HG03175 (cell line): ENCODE measurements at regions not wholly inside any gene's neighbourhood (a gene's known extent, or its start where the extent isn't known, plus 50 kb on each side); places are given as distances from the start of the nearest gene placed in this dataset.

Source experiments
- ATAC-seq: cut with Tn5 transposase; IDR thresholded peaks from one replicate; pipeline ENCODE4 v1.9.1; 2021; ENCODE audit warnings: mild to moderate bottlenecking, moderate library complexity; ENCODE audit not compliant: unreplicated experiment

GRCh38 chr13:74449811-74450524, 315.8 kb upstream of the KLF12 start:
- ATAC-seq, result no peak

DNA sequence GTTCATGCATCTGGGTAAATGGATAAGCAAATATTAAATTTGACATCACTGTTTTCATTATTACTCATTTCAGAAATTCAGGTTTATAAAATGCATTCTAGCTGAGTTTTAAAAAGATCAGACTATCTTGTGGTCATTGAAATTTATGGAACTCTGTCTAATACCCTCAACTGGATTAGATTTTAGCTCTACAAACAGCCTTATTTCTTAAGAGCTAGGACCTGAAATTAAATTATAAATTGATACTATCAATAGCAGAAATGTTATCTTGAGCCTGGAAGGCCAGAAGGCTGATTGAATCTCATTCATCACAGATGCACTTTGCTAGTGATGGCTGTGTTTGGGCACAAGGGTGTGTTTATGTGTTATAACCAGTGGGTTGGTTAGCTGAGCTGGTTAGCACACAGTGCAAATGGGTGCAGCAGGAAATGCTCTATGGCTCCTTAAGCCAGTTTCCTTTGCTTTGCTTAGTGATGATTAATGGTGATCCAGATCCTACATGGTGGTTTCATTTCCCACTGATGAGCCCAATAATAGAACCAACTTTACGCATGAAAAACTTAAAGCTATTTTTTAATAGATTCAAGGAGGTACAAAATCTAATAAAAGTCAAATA, 310.8 kb upstream of the KLF12 start:
- ATAC-seq, result no peak

DNA sequence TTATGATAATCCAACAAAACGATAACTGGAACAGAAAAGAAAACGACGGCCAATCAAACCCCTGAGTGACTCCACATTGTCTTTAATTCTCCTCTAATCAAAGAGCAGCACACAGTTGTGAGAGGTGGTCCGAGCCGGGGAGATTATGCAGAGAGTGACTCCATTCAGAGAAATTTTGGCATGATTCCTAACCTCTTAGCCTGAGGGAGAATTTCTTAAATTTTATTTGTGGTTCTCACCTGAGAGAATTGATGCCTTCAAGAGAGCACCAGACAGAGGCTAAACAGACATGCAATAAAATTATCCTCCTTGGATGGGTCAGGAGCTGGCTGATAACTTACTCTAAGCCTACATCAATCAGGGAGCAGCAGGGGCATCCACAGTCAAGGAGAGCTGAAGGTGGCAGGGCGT, 310.0 kb upstream of the KLF12 start:
- no peak for ATAC-seq

DNA sequence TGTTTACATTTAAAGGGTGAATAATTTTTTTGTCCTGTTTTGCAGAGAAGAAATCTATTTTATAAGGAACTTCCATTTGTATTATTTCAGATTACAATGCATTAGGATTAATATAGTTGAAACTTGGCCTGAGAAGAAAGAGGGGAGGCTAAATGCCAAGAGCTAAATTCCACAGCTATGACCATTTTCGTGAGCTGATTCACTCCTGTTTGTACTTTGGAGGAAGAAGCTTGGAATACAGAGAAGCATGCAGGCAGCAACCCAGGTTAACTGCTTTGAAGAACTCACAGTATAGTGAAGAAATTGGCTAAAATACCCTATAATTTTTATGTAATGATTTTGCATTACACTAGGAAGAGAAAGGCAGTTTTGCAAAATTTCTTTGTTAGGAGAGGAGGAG, 309.4 kb upstream of the KLF12 start:
- ATAC-seq, result no peak

GRCh38 chr13:74442751-74443150, 308.5 kb upstream of the KLF12 start:
- no peak for ATAC-seq

DNA sequence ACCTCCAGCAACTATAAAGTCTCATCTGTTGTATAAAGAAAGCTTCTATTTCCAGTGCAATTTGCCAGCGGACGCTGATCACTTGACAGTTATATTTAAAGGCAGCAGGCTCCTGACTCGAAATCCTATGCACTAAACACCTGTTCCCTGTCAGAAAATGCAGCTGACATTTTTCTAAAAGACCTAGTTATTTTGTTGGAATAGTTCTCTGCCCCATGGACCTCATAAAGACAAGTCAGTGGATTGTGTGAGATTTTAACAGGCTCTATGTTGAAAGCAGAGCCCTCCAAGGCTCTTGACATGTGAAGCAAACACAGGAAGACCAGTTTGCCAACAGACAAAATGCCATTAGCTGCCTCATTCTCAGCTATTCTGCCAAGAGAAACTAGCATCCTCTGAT, 304.7 kb upstream of the KLF12 start:
- ATAC-seq, result no peak

DNA sequence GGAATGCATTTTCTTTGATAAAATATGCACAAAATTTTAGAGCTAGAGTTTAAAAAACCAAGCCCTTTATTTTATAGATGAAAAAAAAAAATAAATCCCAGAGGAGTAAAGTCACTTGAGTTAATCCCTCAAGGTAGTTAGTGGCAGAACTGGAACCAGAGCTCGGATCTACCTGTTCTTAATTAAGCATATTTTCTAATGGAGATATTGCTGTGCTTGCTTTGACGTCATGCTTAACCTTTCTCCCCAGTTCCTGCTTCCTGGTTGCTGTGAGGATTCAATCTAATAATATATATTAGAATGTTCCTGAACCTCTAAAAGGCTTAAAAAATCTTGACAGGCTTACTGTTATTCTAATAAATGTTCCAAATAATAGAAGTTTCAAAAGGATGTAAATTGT, 300.6 kb upstream of the KLF12 start:
- no peak for ATAC-seq

DNA sequence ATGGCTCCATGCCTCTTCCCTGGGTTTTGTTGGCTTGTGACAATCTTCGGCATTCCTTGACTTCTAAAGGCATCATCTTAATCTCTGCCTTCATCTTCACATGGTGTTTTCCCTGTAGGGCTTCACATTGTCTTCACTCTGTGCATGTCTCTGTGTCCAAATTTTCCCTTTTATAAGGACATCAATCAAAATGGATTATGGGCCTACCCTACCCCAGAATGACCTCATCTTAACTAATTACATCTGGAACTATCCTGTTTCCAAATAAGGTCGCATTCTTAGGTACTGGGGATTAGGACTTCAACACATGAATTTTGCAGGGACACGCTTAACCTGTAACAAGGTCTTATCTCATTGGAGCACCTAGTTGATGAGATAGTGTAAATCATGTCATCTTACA, 290.3 kb upstream of the KLF12 start:
- no peak for ATAC-seq

DNA sequence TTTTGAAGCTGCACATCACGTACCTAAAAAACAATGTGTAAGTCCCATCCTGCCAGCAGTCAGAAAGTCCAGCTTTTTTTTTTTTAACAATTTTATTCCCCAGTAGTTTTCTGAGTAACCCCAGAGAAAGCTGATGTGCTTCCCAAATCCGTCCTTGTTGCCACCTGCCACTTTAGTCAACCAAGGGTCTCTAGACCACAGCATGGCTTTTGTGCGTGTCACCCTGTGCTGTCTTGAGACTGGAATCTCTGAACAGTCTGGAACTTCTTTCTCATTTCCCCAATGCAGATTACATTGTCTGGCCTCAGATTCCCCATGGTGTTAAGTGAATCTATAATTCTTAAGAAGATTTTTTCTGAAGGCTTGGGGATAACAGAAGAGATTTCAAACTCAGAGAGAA, 289.2 kb upstream of the KLF12 start:
- ATAC-seq, result no peak

GRCh38 chr13:74414458-74414857, 280.3 kb upstream of the KLF12 start:
- no peak for ATAC-seq

DNA sequence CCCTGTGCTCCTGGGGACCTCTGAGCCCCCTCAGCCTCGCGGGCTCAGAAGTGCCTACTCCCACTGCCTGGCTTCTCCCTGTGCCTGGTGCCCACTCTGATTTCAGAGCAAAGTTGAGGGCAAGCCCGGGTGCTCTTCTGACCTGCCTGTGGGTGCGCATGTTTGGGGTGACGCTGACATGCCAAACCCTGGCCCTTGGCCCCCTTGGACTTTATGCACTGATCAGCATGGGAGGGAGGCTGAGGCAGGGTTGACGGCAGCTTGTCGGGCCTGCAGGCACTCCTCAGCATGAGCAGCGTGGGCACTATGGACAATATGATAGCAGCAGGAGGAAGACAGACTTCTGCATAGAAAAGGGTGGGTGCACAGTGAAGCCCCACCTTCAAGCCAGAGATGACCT, 279.3 kb upstream of the KLF12 start:
- ATAC-seq, result no peak

DNA sequence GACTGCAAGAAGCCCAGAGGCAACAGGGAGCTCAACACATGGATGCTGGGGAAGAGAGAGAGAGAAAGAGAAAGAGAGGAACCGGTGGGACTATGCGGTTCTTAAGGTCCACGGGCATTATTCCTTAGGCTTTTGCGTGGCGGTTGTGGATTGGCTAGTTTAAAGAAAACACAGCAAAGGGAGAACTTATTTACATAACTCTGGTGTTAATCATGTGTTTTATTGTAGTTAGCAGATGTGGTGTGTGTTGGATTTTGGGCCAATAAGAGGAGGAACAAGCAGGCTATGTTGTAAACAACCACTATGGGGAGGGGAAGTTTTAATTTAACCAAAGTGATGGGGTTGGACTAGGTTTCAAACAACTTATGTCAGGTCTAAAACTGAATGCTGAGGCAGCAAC, 275.3 kb upstream of the KLF12 start:
- no peak for ATAC-seq

GRCh38 chr13:74406420-74406819, 272.2 kb upstream of the KLF12 start:
- no peak for ATAC-seq

GRCh38 chr13:74398599-74398998, 264.4 kb upstream of the KLF12 start:
- no peak for ATAC-seq

DNA sequence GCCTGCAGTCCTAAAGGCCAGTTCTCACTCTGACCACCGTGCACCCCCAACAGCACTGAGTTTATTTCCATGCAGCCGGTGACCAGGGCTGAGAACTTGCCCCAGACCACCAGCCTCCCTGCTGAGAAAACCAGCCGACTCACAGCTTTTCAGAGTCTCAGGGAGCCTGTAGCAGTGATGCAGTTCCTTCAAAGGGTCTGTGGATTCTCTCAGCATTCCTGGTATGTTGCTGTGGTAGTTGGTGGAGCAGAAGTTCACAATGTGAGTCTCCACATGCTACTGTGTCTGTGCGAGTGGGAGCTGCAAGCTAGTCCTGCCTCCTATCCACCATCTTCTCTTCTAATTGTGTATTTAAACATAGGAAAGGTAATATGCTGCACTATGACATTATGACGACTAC, 254.9 kb upstream of the KLF12 start:
- ATAC-seq, result no peak

DNA sequence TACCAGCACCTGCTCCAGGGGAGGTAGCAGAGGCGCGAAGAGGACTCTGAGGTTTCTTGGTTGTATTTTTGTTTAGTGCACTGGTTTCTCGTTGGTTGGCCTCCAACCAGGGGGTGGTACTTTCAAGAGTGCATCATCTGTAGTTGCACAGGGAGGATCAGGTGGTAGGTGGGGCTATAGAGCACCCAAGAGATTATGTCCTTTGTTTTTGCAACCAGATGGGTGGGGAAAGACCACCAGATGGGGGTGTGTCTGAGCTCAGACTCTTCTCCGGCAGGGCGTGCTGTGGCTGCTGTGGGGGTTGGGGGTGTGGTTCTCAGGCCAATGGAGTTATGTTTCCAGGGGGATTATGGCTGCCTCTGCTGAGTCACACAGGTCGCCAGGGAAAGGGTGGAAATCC, 254.4 kb upstream of the KLF12 start:
- ATAC-seq, result no peak

GRCh38 chr13:74372511-74372910, 238.3 kb upstream of the KLF12 start:
- no peak for ATAC-seq

GRCh38 chr13:74367193-74367592, 233.0 kb upstream of the KLF12 start:
- no peak for ATAC-seq

DNA sequence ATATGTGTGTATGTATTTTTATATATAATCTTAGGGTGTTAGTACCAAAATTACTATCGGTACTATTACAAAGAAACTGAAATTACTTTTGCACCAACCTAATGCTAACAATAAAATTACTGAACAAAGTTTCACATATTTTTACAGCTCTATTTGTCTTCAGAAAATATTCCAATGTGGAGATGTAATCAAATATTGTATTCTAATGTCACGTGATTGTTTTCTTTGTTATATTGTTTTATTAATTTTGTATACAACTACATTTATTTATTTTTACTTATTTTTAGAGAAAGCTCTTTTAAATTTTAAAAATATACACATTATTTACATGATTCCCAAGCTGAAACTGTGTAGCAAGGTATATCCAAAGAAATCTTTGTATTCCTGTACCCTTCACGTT, 227.1 kb upstream of the KLF12 start:
- no peak for ATAC-seq

DNA sequence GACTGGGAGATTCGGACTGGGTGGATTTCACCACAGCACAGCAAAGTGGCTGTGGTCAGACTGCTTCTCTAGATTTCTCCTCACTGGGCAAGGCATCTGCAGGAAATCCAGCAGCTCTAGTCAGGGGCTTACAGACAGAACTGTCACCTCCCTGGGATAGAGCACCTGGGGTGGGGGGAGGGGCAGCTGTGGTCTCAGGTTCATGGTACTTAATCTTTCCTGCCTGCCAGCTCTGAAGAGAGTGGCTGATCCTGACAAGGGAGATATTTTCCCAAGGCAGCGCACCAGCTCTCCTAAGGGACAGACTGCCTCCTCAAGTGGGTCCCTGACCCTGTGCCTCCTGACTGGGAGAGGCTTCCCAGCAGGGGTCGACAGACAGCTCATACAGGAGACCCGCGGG, 212.8 kb upstream of the KLF12 start:
- no peak for ATAC-seq

DNA sequence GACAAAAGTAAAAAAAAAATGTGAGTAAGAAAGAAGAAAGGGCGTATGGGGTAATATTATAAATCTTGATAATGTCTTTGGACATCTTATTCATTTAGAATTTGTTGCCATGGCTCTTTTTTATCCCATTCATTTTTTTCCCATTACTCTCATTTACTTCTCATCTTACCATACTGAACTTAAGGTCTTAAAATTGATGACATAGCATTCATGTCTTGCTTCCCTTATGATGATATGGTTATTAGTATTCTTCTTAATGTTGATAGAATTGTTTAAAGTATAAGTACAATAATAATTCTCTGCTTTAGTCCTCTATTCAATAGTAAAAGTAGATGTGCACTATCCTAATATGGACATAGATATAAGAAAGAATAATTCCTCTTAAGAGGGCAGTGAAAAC, 204.1 kb upstream of the KLF12 start:
- no peak for ATAC-seq

DNA sequence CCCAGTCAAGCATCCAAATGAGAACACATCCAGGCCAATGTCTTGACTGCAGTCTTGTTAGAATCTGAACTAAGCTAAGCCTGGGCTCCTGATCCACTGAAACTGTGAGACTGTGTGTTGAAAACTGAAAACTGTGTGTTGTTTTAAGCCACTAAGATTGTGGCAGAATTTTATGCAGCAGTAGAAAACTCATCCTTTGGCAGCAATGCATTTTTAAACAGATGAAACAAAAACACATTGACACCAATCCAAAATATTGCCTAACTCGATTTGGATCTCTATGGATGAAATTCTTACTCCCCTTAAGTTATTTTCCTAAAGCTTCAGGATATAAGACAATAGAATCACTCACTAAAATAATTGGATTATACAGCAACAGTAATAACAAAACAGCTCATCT, 202.3 kb upstream of the KLF12 start:
- no peak for ATAC-seq

- ATAC-seq, result no peak
These were observed 201.2 kb upstream of the KLF12 start for GRCh38 chr13:74335370-74335769.
